ENCODE measurements at regions not wholly inside any gene's neighbourhood (a gene's known extent, or its start where the extent isn't known, plus 50 kb on each side); places are given as distances from the start of the nearest gene placed in this dataset.

- DNase-seq (ENCODE audit: insufficient read length, low spot score, missing footprints), result no peak
- H3K4me3 ChIP-seq (ENCODE audit: insufficient read depth, low read length), result no peak overlapping the region
- H3K79me2 ChIP-seq (ENCODE audit: insufficient read depth, low read length), result no peaks in the 10 kb centered on the region
- H3K36me3 ChIP-seq (ENCODE audit: insufficient read depth, low read length), result no peaks in the 10 kb centered on the region
- H3K9me3 ChIP-seq (ENCODE audit: low read depth, low read length), result no peaks in the 10 kb centered on the region
- no peak overlapping the region for H2AFZ ChIP-seq (ENCODE audit: low read length)
- no peaks in the 10 kb centered on the region for H4K20me1 ChIP-seq (ENCODE audit: insufficient read depth, low read length)
- H3K27ac ChIP-seq (ENCODE audit: low read depth, low read length), result no peak overlapping the region
- no peak overlapping the region for H3K4me2 ChIP-seq (ENCODE audit: insufficient read depth, low read length)
- TF ChIP-seq, protein P1, sequence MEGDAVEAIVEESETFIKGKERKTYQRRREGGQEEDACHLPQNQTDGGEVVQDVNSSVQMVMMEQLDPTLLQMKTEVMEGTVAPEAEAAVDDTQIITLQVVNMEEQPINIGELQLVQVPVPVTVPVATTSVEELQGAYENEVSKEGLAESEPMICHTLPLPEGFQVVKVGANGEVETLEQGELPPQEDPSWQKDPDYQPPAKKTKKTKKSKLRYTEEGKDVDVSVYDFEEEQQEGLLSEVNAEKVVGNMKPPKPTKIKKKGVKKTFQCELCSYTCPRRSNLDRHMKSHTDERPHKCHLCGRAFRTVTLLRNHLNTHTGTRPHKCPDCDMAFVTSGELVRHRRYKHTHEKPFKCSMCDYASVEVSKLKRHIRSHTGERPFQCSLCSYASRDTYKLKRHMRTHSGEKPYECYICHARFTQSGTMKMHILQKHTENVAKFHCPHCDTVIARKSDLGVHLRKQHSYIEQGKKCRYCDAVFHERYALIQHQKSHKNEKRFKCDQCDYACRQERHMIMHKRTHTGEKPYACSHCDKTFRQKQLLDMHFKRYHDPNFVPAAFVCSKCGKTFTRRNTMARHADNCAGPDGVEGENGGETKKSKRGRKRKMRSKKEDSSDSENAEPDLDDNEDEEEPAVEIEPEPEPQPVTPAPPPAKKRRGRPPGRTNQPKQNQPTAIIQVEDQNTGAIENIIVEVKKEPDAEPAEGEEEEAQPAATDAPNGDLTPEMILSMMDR (IDR thresholded peaks at IDR 0.05; ENCODE audit: extremely low read depth, low read depth, low read length), result no peak
- H3K4me1 ChIP-seq (ENCODE audit: insufficient read depth, low read length), result no peaks in the 10 kb centered on the region
- H3K27me3 ChIP-seq (ENCODE audit: insufficient read depth, low read length), result no peaks in the 10 kb centered on the region
Observed at GRCh38 chr15:98240303-98240702, 279.8 kb downstream of the ARRDC4 start.

DNA sequence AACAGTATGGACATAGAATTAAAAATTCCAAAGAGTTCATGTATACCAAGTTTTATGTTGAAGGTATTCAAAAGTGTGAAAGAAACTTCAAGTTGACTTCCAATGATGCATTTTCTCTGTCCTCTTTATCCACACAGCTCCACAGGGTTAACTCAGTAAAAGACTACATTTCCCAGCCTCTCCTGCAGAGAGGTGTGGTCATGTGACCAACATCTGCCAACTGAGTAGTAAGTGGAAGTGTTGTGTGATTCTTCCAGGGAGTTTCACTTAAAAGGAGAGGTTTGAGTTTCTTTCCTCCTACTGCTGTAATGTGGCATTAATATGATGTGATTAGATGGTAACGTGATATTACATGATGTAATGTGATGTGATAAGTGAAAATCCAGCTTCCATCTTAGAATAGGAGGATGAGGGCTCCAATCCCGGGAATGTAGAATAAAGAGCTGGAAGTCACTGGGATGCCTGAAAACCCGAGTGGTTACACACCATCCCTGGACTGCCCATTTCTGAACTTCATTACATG lies 280.6 kb downstream of the ARRDC4 start:
- no peak overlapping the region for H3K4me3 ChIP-seq (ENCODE audit: insufficient read depth, low read length)
- H3K36me3 ChIP-seq (ENCODE audit: insufficient read depth, low read length), result no peaks in the 10 kb centered on the region
- H4K20me1 ChIP-seq (ENCODE audit: insufficient read depth, low read length), result no peaks in the 10 kb centered on the region
- DNase-seq (ENCODE audit: insufficient read length, low spot score, missing footprints), result no peak
- H3K4me1 ChIP-seq (ENCODE audit: insufficient read depth, low read length), result no peaks in the 10 kb centered on the region
- no peaks in the 10 kb centered on the region for H3K27me3 ChIP-seq (ENCODE audit: insufficient read depth, low read length)
- no peak overlapping the region for H3K4me2 ChIP-seq (ENCODE audit: insufficient read depth, low read length)
- H3K9me3 ChIP-seq (ENCODE audit: low read depth, low read length), result no peaks in the 10 kb centered on the region
- H3K27ac ChIP-seq (ENCODE audit: low read depth, low read length), result no peak overlapping the region
- TF ChIP-seq, protein P1 (IDR thresholded peaks at IDR 0.05; ENCODE audit: extremely low read depth, low read depth, low read length), result no peak
- H3K79me2 ChIP-seq (ENCODE audit: insufficient read depth, low read length), result no peaks in the 10 kb centered on the region
- H2AFZ ChIP-seq (ENCODE audit: low read length), result no peak overlapping the region

DNA sequence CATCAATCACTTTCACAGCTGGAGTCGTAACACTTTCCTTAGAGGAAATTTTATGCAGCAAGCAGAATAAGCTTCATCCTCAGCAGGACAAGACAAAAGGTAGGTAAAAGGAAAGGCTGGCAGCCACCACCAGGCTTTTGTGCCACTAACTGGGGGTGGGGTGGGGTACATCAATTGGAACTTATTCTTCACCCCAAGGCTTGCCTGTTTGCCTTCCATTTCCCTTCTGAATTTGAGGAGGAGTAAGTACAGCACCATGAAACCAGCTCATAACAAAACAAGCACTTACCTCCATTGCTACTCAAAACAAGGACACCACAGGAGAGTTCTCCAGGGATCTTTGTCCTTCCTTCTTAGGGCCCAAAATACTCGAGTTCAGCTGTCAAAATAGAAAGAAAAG lies 296.8 kb downstream of the ARRDC4 start:
- no peaks in the 10 kb centered on the region for H4K20me1 ChIP-seq (ENCODE audit: insufficient read depth, low read length)
- H3K4me1 ChIP-seq (ENCODE audit: insufficient read depth, low read length), result no peaks in the 10 kb centered on the region
- peaks cover 5% of the 10 kb centered on the region for H3K9me3 ChIP-seq (ENCODE audit: low read depth, low read length)
- no peaks in the 10 kb centered on the region for H3K36me3 ChIP-seq (ENCODE audit: insufficient read depth, low read length)
- H2AFZ ChIP-seq (ENCODE audit: low read length), result no peak overlapping the region
- no peak overlapping the region for H3K4me3 ChIP-seq (ENCODE audit: insufficient read depth, low read length)
- no peak overlapping the region for H3K4me2 ChIP-seq (ENCODE audit: insufficient read depth, low read length)
- no peaks in the 10 kb centered on the region for H3K79me2 ChIP-seq (ENCODE audit: insufficient read depth, low read length)
- H3K27me3 ChIP-seq (ENCODE audit: insufficient read depth, low read length), result no peaks in the 10 kb centered on the region
- TF ChIP-seq, protein P1 (IDR thresholded peaks at IDR 0.05; ENCODE audit: extremely low read depth, low read depth, low read length), result no peak
- no peak for DNase-seq (ENCODE audit: insufficient read length, low spot score, missing footprints)
- H3K27ac ChIP-seq (ENCODE audit: low read depth, low read length), result no peak overlapping the region

DNA sequence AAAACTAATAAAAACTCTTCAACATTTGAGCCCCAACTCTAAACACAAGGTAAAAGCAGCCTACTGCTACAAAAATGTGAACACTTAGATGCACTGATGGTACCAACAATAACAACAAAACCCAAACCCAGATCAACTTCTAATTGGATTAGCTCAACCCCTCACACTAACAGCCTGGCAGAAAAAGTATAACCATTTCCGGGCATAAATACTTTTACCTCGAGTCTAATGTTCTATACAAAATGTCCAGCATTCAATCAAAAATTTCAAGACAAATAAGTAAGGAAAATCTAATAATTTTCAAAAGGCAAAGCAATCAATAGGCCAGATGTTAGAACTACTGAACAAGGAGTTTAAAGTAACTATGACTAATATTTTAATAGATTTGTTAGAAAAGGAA lies 303.3 kb downstream of the ARRDC4 start:
- Histone ChIP-seq H3K79me2 (ENCODE audit: insufficient read depth, low read length) (no peaks in the 10 kb centered on the region), H2AFZ (ENCODE audit: low read length) (no peak overlapping the region), H4K20me1 (ENCODE audit: insufficient read depth, low read length) (no peaks in the 10 kb centered on the region), H3K4me2 (ENCODE audit: insufficient read depth, low read length) (no peak overlapping the region), H3K27me3 (ENCODE audit: insufficient read depth, low read length) (no peaks in the 10 kb centered on the region), H3K4me1 (ENCODE audit: insufficient read depth, low read length) (no peaks in the 10 kb centered on the region), H3K36me3 (ENCODE audit: insufficient read depth, low read length) (no peaks in the 10 kb centered on the region), H3K9me3 (ENCODE audit: low read depth, low read length) (peaks cover 2% of the 10 kb centered on the region), H3K4me3 (ENCODE audit: insufficient read depth, low read length) (no peak overlapping the region), H3K27ac (ENCODE audit: low read depth, low read length) (no peak overlapping the region)
- TF ChIP-seq, protein P1 (IDR thresholded peaks at IDR 0.05; ENCODE audit: extremely low read depth, low read depth, low read length), result no peak
- DNase-seq (ENCODE audit: insufficient read length, low spot score, missing footprints), result no peak

All from osteoblast (primary cell).